Activated T-cell treated with anti-CD3 and anti-CD28 coated beads for 1 hour (primary cell): ENCODE measurements at regions not wholly inside any gene's neighbourhood (a gene's known extent, or its start where the extent isn't known, plus 50 kb on each side); places are given as distances from the start of the nearest gene placed in this dataset.

ENCODE experiments used
- DNase-seq: peaks from one replicate; pipeline ENCODE4 v3.0.0-alpha.2; 2020; ENCODE audit warnings: low read depth

- DNase-seq: no peak
Observed at GRCh38 chr19:28936001-28936400, 276.9 kb downstream of the UQCRFS1 start.

GRCh38 chr19:28934631-28935030 is 278.3 kb downstream of the UQCRFS1 start:
- DNase-seq: no peak

- no peak for DNase-seq
Observed at GRCh38 chr19:28933039-28933438, 279.9 kb downstream of the UQCRFS1 start.

- DNase-seq: no peak
Observed at GRCh38 chr19:28932446-28932845, 280.5 kb downstream of the UQCRFS1 start.

- DNase-seq: no peak
Observed at GRCh38 chr19:28929006-28929405, 283.9 kb downstream of the UQCRFS1 start.

- no peak for DNase-seq
Observed at GRCh38 chr19:28927456-28927855, 285.5 kb downstream of the UQCRFS1 start.

GRCh38 chr19:28920269-28921066 is 292.5 kb downstream of the UQCRFS1 start:
- no peak for DNase-seq

GRCh38 chr19:28917621-28918020 is 295.3 kb downstream of the UQCRFS1 start:
- DNase-seq: no peak

- DNase-seq: no peak
Observed at GRCh38 chr19:28915737-28916460, 297.1 kb downstream of the UQCRFS1 start.

GRCh38 chr19:28915202-28915601 is 297.7 kb downstream of the UQCRFS1 start:
- DNase-seq: no peak

- DNase-seq: no peak
Observed at GRCh38 chr19:28914173-28914572, 298.8 kb downstream of the UQCRFS1 start.

- no peak for DNase-seq
Observed at GRCh38 chr19:28913626-28914025, 299.3 kb downstream of the UQCRFS1 start.

GRCh38 chr19:28908941-28909340 is 304.0 kb downstream of the UQCRFS1 start:
- DNase-seq: no peak

GRCh38 chr19:28907534-28907933 is 305.4 kb downstream of the UQCRFS1 start:
- no peak for DNase-seq

- no peak for DNase-seq
Observed at GRCh38 chr19:28905996-28906395, 307.0 kb downstream of the UQCRFS1 start.

GRCh38 chr19:28899703-28900102 is 313.2 kb downstream of the UQCRFS1 start:
- no peak for DNase-seq

- no peak for DNase-seq
Observed at GRCh38 chr19:28898249-28898648, 314.7 kb downstream of the UQCRFS1 start.

- no peak for DNase-seq
Observed at GRCh38 chr19:28889941-28890670, 322.8 kb downstream of the UQCRFS1 start.

GRCh38 chr19:28887920-28888618 is 324.9 kb downstream of the UQCRFS1 start:
- DNase-seq: no peak

- DNase-seq: no peak
Observed at GRCh38 chr19:28886708-28887107, 326.2 kb downstream of the UQCRFS1 start.

GRCh38 chr19:28885965-28886364 is 327.0 kb downstream of the UQCRFS1 start:
- DNase-seq: no peak

- DNase-seq: no peak
Observed at GRCh38 chr19:28884786-28885476, 328.0 kb downstream of the UQCRFS1 start.
